GM18520 (cell line): ENCODE measurements at regions not wholly inside any gene's neighbourhood (a gene's known extent, or its start where the extent isn't known, plus 50 kb on each side); places are given as distances from the start of the nearest gene placed in this dataset.
"Not testable (repeated sequence)": the region's sequence is repeated elsewhere in the genome, so short reads cannot be mapped to it uniquely, and the experiment has no call there.

Source experiments
- ATAC-seq: cut with Tn5 transposase; IDR thresholded peaks from one replicate; pipeline ENCODE4 v1.9.1; 2021; ENCODE audit not compliant: unreplicated experiment

- no peak for ATAC-seq
Observed at GRCh38 chr2:225270053-225270452, 129.5 kb upstream of the NYAP2 start.

DNA sequence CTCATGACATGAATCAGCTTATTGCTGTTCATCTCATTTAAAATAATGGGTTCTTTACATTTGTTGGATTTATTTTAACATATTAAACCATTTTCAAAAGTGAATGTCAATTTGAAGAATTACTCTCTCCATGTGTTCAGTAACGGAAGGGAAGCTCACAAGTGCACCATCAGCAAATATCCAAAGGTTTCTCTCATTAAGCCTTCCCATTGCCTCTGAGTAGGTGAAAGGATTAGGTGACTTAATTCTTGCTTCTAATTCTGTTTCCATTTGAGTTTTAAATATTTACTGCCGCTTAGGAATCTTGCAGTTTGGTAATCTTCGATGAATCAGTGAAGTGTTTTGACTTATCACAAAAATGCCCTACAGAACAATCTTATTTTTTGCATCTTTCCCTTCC lies 145.1 kb upstream of the NYAP2 start:
- no peak for ATAC-seq

DNA sequence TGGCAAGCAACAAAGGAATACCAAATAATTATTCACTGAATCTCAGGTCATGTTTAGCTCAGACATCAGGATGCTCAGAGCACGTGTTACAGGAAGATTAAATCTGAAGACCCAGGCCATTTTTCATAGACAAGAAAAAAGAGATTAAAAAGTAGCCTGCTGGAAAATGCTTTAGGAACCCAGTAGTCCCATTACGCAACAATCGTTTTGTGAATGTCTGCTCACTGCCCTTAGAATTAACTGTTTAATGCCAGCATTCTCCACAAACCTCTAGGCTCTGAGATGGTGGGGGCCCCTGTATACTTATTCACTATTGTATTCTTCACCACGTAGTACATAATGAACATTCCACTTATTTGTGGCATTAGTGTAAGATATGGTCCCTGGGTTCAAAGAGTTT lies 154.6 kb upstream of the NYAP2 start:
- ATAC-seq, result no peak

DNA sequence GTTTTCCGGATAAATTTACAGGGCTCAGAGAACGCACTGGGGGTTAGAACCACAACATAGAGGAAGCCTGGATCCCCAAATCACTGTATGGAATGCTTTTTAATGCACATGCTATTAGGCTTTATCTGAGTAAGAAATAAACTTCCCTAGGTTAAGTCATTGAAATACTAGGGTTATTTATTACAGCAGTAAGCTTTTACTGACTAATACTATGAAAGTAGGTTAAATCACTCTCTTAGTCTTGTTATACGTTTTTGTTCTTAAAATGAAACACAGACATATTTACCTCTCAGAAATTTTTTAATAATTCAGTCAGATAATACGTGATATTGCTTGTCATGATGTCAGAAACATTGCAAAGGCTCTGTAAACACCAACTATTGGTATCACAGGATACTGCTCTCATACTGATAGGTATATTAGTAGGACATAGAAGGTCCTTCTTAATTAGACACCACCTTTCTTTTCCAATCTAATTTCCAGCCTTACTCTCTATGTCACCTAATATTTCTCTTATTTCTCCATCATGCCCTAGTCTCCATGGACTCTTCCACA lies 162.7 kb upstream of the NYAP2 start:
- no peak for ATAC-seq

GRCh38 chr2:225233234-225233633 lies 166.3 kb upstream of the NYAP2 start:
- no peak for ATAC-seq

DNA sequence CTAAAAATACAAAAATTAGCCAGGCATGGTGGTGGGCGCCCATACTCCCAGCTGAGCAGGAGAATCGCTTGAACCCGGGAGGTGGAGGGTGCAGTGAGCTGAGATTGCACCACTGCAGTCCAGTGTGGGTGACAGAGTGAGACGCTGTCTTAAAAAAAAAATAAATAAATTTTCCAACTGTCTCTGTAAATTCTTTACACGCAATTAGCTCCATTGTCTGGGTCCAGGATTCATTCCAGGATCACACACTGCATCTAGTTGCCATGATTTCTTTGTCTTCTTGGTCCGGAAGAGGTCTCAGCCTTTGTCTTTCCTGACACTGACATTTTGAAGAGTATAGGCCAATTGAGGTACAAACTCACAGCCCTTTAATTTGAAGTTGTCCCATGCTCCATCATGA lies 167.6 kb upstream of the NYAP2 start:
- no peak for ATAC-seq

DNA sequence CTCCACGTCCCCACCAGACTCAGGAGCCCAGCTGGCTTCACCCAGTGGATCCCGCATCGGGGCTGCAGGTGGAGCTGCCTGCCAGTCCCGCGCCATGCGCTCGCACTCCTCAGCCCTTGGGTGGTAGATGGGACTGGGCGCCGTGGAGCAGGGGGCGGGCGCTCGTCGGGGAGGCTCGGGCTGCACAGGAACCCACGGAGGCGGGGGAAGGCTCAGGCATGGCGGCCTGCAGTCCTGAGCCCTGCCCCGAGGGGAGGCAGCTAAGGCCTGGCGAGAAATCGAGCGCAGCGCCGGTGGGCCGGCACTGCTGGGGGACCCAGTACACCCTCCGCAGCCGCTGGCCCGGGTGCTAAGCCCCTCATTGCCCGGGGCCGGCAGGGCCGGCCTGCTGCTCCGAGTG lies 170.2 kb upstream of the NYAP2 start:
- ATAC-seq, result not testable (repeated sequence)

GRCh38 chr2:225226441-225226840 lies 173.1 kb upstream of the NYAP2 start:
- no peak for ATAC-seq

DNA sequence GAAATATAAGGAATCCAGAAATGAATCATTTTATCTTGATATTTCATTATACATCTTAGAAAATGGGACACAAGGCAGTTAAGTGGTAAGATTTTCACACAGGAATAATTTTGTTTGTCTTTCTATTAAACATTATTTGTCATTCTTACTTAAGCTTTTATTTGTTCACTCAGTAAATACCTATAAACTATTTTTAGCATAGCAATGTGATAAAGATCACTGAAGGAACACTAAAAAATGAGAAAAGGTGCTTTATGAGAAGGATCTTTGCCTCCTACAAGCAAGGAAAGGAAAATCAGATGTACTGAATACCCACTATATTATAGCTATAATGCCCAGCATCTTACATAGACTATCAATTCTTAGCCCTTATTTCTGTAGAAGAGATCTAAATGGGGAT lies 176.2 kb upstream of the NYAP2 start:
- no peak for ATAC-seq

GRCh38 chr2:225207471-225207870 lies 165.2 kb upstream of the DOCK10 start:
- ATAC-seq, result no peak

- no peak for ATAC-seq
Observed at GRCh38 chr2:225207043-225207442, 164.8 kb upstream of the DOCK10 start.

DNA sequence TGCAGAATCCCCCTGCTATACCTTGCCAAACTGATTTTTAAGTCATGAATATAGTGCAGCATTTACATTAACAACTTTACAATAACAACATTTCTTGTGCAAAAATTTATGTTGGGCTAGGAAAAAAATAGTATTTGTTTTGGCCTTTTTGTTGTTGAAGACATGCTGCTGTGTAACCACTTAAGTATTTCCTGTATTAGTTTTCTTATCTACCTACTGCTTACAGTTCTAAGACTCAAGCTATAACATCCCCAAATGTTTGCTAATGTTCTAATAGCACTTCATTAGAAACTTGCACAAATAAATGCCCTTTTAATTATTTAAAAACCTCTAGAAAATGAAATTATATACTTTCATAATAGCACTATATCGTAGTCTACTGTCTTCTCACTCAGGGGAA lies 154.3 kb upstream of the DOCK10 start:
- ATAC-seq, result no peak

- no peak for ATAC-seq
Observed at GRCh38 chr2:225192869-225193268, 150.6 kb upstream of the DOCK10 start.

- no peak for ATAC-seq
Observed at GRCh38 chr2:225190987-225191386, 148.7 kb upstream of the DOCK10 start.

- ATAC-seq, result no peak
Observed at GRCh38 chr2:225184948-225185347, 142.7 kb upstream of the DOCK10 start.

DNA sequence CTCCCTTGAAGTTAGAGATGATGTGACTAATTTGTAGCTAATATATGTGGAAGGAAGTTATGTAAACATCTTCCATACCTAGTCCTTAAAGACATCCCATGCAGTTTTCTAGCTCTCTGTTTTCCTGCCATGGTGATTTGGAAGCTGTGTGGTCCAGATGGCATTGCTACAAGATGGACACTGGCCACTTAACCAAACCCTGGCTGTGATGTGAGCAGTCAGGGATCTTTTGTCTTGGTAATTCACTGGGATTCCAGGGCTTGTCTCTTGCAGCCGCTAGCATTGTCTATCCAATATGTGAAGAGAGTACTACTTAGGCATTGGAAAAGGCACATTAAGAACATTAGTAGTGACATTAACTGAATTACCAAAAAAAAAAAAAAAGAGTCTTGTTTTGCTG lies 139.9 kb upstream of the DOCK10 start:
- ATAC-seq, result no peak

GRCh38 chr2:225177098-225177497 lies 134.8 kb upstream of the DOCK10 start:
- ATAC-seq, result no peak

DNA sequence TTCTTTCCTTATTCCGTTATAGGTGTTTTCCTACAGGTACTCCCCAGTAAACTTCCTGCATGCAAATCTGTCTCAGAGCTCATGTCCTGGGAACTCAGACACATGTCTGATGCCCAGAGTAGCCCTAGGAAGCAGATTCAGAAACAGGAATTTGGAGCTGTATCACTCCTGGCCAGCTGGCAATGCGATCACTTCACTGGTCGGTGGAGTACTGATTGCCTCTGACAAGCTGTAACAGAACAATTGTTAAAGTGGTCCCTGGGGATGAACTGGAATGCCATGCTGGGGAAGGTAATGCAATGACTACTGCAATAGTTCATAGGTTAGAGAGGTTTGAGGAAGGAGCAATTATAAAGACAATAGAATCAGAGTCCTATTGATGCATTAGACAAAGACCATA lies 131.6 kb upstream of the DOCK10 start:
- ATAC-seq, result no peak

- no peak for ATAC-seq
Observed at GRCh38 chr2:225171350-225171749, 129.1 kb upstream of the DOCK10 start.

- no peak for ATAC-seq
Observed at GRCh38 chr2:225170162-225170561, 127.9 kb upstream of the DOCK10 start.

DNA sequence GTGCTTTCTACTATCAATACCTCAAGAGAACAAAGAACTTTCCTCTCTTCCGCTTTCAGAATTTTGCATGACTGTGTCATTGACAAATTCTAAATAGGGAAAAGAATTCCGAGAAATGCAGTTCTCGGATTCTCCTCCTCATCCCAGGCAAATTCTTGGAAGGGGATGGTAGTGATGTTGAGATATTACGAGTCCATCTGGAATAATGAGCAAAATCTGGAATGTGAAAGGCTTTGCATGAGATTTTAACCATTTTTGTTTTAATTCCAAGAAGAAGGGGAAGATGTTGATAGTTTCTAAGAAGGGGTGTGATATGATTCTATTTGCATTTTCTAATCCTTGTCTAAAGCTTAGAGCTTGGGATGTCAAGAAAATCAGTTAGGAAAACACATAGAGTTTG lies 127.1 kb upstream of the DOCK10 start:
- no peak for ATAC-seq

DNA sequence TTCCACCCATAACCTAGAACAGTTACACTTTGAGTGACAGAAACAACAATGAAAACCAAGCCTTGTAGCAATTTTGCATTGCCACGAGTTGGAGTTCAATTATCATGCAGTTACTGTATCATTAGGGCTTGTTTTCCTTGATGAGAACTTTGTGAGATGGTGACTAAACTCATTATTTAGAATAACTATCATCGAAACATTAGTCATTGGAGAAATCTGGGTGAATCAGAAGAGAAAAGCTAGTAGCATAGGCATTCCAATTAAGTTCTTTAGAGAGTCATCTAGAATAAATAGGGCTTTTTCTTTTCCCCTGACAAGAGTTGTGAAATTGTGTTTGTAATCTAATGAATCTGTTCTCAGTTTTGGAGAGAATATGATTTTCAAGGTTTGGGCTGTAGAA lies 122.8 kb upstream of the DOCK10 start:
- no peak for ATAC-seq

DNA sequence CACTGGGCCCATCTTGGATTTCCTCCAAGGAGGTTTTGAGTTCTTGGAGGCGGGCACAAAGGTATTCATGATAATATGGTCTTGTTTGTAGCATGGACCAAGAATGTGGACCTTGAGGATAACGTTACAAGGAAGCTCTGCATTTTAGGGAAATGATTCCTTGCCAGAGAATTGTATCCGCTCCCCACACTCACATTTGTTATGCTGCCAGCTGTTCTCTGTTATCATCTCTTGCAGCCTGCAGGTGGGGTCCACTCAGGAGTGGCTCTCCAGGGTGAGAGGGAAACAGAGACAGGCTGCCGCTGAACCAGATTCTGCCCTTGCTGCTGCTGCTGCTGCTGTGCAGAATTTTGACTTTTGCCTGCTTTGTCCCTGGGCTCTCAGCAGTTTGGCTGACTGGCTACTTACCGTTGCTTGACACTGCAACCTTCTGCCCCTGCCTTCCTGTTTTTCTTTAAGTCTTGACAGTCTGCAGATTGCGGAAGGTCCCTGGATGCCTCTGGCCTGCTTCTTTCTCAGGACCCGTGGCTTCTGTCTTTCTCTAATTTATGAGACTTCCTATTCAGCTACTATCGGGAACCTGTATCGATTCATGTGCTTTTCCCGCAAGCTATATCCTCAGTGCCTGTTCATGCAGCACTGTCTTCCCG lies 122.3 kb upstream of the DOCK10 start:
- no peak for ATAC-seq
